ENCODE measurements at regions not wholly inside any gene's neighbourhood (a gene's known extent, or its start where the extent isn't known, plus 50 kb on each side); places are given as distances from the start of the nearest gene placed in this dataset.
"Not testable (repeated sequence)": the region's sequence is repeated elsewhere in the genome, so short reads cannot be mapped to it uniquely, and the experiment has no call there.

GRCh38 chr3:21017115-21017852, 733.7 kb downstream of the ZNF385D start:
- no peak for DNase-seq

DNA sequence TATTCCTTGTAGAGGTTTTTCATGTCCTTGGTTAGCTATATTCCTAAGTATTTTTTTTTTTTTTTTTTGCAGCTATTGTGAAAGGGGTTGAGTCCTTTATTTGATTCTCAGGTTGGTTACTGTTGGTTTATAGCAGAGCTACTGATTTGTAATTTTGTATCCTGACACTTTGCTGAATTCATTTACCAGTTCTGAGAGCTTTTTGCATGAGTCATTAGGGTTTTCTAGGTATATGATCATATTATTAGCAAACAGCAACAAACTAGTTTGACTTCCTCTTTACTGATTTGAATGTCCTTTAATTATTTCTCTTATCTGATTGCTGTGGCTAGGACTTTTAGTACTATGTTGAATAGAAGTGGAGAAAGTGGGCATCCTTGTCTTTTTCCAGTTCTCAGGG, 737.4 kb downstream of the ZNF385D start:
- DNase-seq = no peak

GRCh38 chr3:20999661-21000060, 751.3 kb downstream of the ZNF385D start:
- DNase-seq = no peak

- DNase-seq = no peak
These were observed 753.8 kb downstream of the ZNF385D start for GRCh38 chr3:20997183-20997582.

DNA sequence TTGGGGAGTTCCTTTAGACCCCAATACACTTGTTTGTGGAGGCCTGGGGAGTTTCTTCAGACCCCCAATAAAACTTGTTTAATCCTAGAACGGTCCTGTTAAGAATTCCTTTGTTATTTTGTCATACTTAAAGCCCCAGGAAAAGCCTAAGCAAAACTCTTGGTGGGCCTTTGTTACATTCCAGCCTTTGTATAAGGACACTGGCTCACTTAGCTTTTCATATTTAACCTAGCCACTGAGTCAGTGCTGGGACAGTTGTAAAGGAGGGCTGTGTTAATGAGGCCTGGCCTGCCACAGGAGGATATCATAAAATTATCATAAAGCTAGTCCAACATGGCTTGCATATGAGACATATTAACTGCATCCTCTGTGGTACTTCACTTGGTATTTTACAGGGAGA, 760.1 kb downstream of the ZNF385D start:
- DNase-seq = no peak

GRCh38 chr3:20989653-20990052, 761.4 kb downstream of the ZNF385D start:
- not testable (repeated sequence) for DNase-seq

DNA sequence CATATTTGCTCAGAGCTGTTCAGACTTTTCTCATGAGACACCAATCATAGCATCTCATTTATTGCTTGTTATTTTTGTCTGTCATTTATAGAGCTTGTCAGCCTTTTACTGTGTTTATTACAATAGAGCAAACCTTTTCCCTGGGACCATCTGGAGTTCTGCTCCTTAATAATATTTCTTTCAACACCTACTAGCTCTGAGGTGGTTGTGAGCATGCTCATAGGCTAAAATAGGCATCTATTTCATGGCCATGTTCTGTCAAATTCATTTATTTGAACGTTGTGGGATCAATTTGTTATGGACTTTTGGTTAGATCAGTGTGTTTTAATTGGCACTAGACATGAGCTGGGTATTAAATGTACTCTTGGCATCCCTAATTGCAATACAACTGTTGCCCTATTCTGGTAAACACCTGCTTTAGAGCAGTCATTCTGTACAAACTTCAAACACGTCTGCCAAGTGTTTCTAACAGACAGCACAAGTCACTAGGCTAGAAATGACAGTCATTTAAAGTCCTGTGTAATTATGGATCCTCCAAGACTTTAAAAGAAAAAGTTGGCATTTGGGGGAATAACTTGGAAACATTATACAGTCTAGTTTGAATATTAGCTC, 766.3 kb downstream of the ZNF385D start:
- no peak for DNase-seq

DNA sequence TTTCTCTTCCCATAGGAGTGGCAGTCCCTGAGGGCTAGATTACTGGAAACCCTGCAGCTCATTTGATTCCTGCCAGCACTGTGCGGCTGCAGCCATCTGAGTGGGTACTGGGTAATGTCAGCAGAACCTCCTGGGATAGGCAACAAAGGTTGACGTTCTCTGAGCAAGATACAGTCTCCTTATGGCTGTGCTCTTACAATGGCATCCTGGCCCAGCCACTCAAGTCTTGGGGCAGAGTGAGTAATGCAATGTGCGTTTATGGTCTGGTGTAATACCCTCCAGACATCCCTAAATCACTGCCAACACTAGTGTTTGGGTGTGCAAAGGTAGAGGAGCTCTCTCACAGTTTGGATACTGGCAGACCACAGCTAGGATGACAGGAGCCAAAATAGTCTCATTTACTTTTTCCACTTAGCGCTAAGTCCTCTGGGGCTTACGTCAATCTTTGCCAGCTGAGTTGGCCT, 775.8 kb downstream of the ZNF385D start:
- no peak for DNase-seq

GRCh38 chr3:20974396-20974795, 776.6 kb downstream of the ZNF385D start:
- no peak for DNase-seq

DNA sequence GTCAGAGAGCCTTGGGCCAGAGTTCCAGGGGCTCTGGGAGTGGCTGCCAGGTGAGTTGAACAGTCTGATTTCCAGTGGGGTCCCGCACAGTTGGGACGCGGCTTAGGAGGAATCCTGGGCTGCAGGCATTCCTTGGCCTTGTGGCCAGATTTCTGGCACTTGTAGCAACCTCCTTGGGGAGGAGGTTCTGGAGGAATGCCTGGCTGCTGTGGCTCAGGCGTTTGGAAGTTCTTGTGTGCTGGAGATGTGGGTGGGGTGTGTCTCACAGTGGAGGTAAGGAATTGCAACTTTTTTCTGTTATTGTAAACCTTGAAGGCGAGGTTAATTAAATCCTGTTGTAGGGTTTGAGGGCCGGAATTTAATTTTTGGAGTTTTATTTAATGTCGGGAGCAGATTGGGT, 780.2 kb downstream of the ZNF385D start:
- not testable (repeated sequence) for DNase-seq

DNA sequence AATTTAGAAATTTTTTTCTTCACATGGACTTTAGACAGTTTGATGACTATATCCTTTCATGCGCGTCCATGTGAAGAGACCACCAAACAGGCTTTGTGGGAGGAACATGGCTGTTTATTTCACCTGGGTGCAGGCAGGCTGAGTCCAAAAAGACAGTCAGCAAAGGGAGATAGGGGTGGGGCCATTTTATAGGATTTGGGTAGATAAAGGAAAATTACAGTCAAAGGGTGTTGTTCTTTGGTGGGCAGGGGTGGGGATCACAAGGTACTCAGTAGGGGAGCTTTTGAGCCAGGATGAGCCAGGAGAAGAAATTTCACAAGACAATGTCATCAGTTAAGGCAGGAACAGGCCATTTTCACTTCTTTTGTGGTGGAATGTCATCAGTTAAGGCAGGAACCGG, 781.5 kb upstream of the SGO1 start:
- not testable (repeated sequence) for DNase-seq

DNA sequence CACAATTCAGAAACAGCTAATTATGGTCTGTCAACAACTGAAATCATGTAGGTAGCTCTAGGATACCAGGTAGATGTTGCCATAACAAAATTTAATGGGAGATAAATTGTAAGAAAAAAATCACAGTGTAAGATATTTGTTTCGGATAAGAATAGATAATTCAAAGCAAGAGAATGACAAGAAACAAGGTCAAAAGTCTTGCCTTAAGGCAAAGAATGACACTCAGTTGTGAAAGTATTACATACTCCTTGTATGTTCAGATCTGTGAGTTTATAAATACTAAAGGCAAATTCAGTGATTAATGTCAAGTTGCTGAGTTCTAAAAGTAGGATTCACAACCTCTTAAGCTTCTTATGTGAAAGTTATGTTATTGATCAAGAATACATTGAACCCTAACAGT, 772.2 kb upstream of the SGO1 start:
- DNase-seq = no peak

DNA sequence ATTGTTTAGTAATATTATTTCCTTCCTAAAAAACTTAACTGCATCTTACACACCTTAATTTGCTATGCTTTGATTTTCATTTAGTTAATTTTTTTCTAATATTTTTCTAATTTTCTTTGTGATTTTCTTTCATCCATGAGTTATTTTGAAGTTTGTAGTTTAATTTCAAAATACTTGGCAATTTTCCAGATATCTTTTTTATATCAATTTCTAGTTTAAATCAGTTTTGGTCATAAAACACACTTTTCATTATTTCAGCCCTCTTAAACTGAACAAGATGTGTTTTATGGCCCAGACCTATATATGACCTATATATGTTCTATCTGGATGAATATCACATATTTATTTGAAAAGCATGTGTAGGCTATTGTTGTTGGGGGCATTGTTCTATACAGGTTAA, 759.9 kb upstream of the SGO1 start:
- DNase-seq = no peak

GRCh38 chr3:20935791-20936190, 749.8 kb upstream of the SGO1 start:
- DNase-seq = no peak

GRCh38 chr3:20931834-20932233, 745.8 kb upstream of the SGO1 start:
- DNase-seq = no peak

DNA sequence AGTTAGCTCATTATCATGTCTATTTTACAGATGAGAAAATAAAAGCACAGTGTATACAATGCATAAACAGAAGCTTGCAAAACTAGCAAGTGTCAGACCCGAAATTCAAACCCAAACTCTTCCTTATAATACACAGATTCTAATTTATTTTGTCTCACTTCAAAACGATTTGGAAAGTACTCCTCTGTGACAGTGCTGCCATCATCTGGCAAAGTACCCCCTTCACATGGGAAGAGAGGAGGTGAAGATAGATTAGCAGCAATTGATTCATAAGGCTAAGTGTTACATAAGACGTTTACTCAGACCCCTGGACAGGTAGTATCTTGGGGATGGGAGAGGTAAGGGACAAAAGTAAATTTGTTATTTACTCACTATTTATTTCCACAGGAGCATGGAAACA, 744.0 kb upstream of the SGO1 start:
- no peak for DNase-seq

GRCh38 chr3:20924646-20925385, 738.8 kb upstream of the SGO1 start:
- DNase-seq = no peak

DNA sequence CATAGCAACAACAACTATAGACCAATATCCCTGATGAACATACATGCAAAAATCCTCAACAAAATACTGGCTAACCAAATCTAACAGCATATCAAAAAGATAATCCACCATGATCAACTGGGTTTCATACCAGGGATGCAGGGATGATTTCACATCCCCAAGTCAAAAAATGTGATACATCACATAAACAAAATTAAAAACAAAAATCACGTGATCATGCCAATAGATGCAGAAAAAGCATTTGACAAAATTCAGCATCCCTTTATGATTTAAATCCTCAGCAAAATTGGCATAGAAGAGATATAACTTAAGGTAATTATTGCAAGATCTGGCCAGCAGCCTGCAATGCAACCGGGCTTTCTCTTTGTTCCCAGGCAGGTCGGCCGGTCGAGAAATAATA, 735.1 kb upstream of the SGO1 start:
- not testable (repeated sequence) for DNase-seq

GRCh38 chr3:20916951-20917606, 731.1 kb upstream of the SGO1 start:
- no peak for DNase-seq

DNA sequence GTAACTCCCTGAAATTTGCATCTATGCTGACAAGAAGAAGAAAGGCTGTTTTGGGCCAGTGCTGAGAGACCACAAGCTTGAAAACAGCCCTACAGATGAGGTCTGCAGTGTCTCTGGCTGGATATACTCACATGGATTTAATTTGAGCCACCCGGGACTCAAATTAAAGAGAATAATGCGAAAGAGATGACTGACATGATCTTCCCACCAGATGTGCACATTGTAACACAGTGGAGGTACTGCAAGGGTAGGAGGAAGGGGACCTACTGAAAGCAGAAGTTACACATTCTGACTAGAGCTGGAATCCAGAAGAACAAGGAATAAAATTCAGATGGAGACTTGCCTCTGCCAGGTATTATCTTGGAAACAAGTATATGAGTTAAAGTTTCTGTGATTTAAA, 728.3 kb upstream of the SGO1 start:
- no peak for DNase-seq

DNA sequence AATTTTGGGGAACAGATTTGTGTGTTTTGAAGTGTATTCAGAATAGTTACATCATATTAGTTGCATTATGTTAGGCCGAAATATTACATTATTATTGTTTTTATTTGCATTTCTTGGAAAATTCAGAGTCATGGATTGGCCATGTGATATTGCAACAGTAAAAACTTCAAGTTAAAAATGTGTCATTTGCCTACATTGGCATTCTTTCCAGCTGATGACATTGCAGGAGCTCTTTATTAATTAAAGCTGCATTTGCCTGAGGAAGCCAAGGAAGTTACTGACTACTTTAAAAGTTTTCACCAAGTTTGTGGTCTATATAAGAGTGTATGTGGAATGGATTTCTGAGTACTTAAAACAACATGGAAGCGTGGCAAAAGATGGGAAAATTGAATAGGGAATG, 726.4 kb upstream of the SGO1 start:
- DNase-seq = no peak

- DNase-seq = no peak
These were observed 723.5 kb upstream of the SGO1 start for GRCh38 chr3:20909511-20909910.

DNA sequence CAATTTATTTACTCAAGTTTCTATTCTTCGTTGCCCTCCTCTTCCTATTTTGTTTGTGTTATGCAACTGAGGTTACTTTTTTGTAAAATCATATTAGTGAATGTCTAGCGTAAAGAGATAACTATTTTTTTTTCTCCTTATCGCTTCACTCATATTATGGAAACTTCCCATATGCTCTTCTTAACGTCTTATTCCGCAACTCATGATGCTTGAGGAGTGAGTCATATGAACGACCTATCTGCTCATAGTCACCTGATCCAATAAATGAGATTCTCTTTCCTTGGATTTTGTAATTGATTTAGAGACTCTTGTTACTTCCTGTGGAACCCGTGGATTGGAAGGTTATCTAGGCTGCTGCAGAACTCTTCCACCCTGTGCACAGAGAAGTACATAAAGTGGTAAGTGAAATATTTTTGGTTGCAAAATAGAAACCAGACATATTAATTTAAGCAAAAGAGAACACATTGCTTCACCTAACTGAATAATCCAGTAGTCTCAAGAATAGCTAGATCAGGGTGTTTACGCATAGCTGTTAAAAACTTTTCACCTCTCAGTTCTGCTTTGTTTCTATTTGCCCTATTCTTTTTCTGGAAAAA, 719.3 kb upstream of the SGO1 start:
- no peak for DNase-seq
